SKM-1 (cell line): ENCODE measurements at regions not wholly inside any gene's neighbourhood (a gene's known extent, or its start where the extent isn't known, plus 50 kb on each side); places are given as distances from the start of the nearest gene placed in this dataset.

Experiments
- DNase-seq: peaks from one replicate; lab custom pipeline; 2025; ENCODE audit not compliant: unreplicated experiment; lab: John Stamatoyannopoulos, UW

GRCh38 chr16:63982110-63982509 is 1139.8 kb downstream of the CDH11 start:
- no peak for DNase-seq

- no peak for DNase-seq
Measured at GRCh38 chr16:63981639-63982038, 1140.2 kb downstream of the CDH11 start.

GRCh38 chr16:63980763-63981162 is 1141.1 kb downstream of the CDH11 start:
- DNase-seq, result no peak

DNA sequence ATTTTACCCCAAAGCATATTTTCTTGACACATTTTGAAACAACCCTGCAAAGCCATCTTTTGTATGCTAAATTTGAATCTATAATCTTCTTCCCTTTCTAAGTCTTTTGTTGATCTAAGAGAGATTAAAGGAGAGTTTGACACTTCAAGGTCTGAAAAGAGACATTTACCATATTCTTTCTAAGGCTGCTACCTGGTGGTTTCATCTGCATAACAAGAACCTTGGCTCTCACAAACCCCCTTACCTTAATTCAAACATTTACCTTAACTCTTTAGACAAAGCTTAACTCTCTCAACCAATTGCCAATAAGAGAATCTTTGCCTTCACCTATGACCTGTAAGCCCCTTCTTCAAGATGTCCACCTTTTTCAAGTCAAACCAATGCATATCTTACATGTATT is 1143.6 kb downstream of the CDH11 start:
- DNase-seq, result no peak

DNA sequence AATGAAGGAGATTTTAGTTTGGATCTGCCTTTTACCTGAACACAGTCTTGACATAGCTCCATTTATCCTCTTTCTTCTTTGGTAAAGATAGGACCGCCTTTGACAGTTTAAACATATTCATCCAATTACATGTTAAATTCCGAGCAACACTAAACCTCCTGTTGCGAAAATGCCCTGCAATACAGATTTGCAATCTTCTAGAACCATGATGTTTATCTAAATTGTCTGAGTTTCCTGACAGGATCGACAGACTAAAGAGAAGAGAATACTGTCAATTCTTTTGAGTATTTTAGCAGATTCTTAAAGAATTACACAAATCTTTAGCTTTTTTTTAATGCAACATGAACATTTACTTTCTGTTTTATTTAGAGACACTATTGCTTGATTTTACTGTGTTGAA is 1145.5 kb downstream of the CDH11 start:
- no peak for DNase-seq

DNA sequence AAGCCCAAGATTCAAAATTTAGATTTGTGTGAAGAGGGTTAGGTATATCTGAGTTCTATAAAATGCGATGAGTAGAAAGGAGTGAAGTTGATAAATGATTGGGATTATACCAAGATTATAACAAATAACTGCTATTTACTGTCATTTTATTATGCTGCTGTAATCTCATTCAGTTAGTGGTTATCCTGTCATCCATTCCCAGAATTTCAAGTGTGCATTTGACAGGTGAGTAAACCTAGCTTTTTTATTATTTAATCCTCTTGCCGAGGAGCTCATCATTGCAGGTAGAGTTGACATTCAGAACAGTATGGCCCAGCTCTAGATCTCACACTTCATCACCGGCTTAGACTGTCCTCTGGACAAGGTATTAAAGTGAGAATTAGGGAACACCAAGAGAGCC is 1146.2 kb downstream of the CDH11 start:
- DNase-seq, result no peak

GRCh38 chr16:63967966-63968365 is 1153.9 kb downstream of the CDH11 start:
- DNase-seq, result no peak

DNA sequence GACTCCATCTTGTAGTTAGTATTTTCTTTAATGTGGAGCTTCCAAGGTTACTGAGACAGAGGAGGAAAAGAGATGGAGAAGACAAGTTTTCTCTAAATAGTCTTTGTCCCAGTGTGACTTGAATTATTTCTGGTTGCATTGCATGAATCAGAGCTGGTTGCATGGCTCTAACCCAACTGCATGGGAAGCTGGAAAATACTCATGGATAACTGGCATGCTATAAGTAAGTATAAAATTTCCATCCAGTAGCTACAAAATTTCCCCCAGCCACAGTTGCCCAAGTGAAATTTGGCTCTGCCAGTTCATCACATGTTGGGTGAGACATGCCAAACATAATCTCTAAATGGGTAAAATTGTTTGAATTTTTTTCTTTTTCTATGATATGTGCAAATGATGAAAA is 1161.5 kb downstream of the CDH11 start:
- no peak for DNase-seq

- DNase-seq, result no peak
Measured at GRCh38 chr16:63947022-63947421, 1174.8 kb downstream of the CDH11 start.

DNA sequence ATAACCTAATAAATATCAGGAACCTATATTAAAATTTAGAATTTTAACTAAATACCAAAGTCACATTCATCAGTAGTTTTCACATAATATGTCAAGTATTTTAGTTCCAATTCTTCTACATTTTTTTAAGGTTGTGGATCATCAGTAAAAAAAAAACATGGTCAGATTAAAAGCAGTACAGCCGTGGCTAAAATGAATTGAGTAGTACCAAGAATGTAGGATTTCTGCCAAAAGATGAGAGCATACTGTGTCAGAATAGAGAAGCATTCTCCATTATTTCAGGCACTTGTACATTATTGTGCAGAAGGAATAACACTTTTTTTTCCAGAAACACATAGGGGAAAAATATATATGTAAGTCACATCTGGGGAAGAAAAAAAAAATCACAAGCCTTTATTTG is 1176.1 kb downstream of the CDH11 start:
- DNase-seq, result no peak

DNA sequence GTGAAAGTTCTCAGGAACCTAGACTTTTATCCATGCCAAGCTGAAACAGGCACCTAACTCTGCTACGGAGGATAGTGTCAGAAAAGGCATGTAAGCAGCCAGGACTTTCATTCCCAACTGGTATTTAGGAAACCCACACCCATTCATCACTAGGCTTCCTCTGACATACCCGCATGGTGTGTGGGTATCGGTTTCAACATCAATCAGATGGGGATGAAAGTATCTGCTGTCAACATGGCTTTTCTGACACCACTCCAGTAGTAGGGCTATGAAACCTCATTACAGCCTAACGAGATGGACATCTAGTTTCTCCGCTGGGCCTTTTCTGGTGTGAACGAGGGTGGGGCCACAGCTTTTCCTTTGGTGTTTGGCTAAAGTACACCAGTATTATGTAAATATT is 1178.3 kb downstream of the CDH11 start:
- DNase-seq, result no peak

DNA sequence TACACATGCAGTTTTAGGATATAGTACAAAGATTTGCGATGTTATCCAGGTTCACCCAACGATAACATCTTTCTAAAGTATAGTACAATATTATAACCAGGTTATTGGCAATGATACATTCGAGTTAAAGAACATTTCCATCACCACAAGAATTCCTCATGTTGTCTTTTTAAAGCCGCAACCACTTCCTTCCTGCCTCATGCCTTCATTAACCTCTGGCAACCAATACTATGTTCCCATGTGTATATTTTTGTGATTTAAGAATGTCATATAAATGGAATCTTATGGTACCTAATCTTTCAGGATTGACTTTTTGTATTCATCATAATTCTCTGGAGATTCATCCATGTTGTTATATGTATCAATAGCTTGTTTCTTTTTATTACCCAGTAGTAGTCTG is 1183.2 kb downstream of the CDH11 start:
- DNase-seq, result no peak

GRCh38 chr16:63933841-63934240 is 1188.0 kb downstream of the CDH11 start:
- DNase-seq, result no peak

DNA sequence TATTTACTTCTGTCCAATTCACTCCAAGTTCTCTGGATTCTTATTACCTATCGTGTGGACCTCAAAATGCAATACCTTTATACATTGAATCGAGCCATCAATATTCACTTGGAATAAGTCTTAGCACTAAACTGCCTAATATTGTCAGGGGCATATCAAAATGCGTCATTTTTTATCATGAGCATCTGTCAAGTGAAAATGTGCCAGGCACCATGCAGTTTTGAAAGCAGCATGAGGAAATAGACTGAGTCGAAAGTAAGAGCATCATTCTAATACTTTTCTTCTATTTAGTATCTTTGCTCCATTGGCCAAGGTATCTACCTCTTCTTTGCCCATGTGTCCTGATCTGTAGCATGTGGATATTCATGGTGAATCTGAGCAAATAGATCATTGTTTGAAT is 1193.4 kb downstream of the CDH11 start:
- DNase-seq, result no peak

GRCh38 chr16:63925221-63925620 is 1196.6 kb downstream of the CDH11 start:
- DNase-seq, result no peak

GRCh38 chr16:63922560-63922959 is 1199.3 kb downstream of the CDH11 start:
- no peak for DNase-seq

DNA sequence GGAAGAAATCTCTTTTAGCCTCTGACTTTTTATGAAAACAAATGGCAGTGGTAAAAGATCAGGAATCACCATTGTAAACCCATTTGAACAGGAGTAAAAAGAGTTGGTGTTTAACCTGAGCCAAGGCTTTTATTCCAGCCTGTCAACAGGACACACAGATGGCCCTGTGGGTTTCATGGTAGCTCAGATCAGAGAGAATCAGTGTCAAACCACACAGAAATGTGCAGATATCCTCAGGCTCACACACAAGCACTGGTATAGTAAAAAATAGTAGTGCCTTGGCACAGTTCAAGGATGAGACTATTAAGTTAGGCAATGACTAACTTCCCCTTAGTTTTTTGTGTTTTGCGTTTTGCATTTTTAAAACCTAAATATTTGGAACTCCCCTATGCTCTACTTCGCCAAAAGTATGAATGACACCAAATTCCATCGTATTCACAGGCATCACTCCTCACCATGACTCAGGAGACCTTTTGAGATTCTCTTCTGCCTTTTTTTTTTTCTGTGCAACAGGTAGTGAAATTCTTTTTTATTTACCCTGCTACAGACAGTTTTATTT is 1200.0 kb downstream of the CDH11 start:
- no peak for DNase-seq

DNA sequence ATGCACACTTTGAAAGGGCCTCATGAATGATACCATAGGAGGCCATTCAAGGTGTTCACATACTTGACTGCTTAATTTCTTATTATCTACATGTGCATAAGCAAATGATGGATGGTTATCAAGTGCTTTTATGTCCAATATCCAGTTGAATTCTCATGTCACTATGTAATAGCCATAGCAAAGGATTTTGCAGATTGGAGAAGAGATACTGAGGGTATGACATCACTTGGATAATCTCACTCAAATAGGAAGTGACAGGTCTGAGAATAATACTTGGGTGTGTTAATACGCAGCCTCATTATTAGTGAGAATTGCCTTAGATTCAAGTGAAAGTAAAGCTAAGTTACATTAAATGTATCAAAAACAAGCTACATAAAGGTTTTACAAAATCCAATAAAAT is 1208.6 kb downstream of the CDH11 start:
- no peak for DNase-seq

DNA sequence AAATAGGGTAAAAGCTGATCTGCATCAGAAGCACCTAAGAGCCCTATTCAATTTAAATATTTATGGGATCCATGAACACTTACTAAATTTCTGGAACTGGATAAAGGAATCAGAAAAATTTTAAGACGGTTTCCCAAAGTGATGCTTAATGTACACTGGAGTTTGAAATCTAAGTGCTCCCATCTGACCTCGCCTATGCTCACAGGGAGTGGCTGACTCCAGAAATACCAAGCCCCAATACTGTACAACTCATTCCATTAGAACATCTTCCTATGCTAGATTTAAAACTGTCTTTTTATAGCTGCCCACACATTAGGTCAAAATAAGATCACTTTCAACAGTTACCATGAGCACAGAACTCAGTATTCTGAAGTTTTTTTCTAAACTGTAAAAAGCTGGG is 1214.6 kb downstream of the CDH11 start:
- DNase-seq, result no peak

DNA sequence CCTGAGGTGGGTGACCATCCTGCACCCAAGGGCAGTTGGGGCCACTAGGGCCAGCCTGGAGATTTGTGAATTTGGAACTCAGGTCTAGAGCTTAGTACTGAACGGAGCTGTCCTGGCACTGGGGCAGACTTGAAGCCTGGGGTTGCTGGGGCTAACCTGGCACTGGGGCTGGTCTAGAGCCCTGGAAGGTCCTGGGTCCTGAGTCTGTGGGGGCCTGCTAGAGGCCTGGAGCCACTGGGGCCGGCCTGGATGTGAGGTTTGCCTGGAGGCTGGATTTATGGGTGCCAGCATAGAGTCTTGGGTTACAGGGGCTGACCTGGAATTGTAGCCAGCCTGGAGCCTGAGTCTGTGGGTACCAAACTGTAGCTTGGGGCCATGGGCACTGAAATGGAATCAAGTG is 1216.9 kb downstream of the CDH11 start:
- DNase-seq, result no peak

DNA sequence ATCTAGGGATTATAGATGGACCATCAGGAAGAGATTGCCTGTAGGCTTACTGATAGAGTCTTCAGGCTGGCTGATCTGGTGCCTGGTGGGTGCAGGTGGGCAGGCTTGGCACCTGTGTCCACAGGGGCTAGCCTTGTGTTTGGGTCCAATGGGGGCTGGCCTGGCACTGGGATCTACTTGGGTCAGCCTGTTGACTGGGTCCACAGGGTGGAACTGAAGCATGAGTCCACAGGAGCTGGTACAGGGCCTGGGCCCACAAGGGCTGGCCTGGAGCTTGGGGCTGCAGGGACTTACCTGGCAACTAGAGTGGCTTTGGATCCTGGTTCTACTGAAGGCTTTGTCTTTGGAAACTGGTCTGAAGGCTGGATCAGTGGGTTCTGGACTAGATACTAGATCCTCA is 1217.7 kb downstream of the CDH11 start:
- no peak for DNase-seq

GRCh38 chr16:63896383-63897109 is 1225.3 kb downstream of the CDH11 start:
- DNase-seq, result no peak

- no peak for DNase-seq
Measured at GRCh38 chr16:63890723-63891122, 1231.1 kb downstream of the CDH11 start.
